Activated naive CD8-positive, alpha-beta T cell (primary cell): ENCODE measurements at regions not wholly inside any gene's neighbourhood (a gene's known extent, or its start where the extent isn't known, plus 50 kb on each side); places are given as distances from the start of the nearest gene placed in this dataset.
"Not testable (repeated sequence)": the region's sequence is repeated elsewhere in the genome, so short reads cannot be mapped to it uniquely, and the experiment has no call there.

Experiments
- H3K27ac Mint-ChIP-seq: one replicate; pipeline ENCODE4 v1.8.0; 2021; ENCODE audit warnings: mixed read lengths
- H3K27me3 Mint-ChIP-seq: one replicate; pipeline ENCODE4 v1.8.0; 2021; ENCODE audit warnings: mixed read lengths
- H3K36me3 Mint-ChIP-seq: one replicate; pipeline ENCODE4 v1.8.0; 2021; ENCODE audit warnings: mixed read lengths
- H3K4me1 Mint-ChIP-seq: one replicate; pipeline ENCODE4 v1.8.0; 2021; ENCODE audit warnings: low read depth, mixed read lengths
- H3K4me3 Mint-ChIP-seq: one replicate; pipeline ENCODE4 v1.8.0; 2021; ENCODE audit warnings: mild to moderate bottlenecking, mixed read lengths
- H3K9me3 Mint-ChIP-seq: one replicate; pipeline ENCODE4 v1.8.0; 2021; ENCODE audit warnings: low read depth, mixed read lengths

DNA sequence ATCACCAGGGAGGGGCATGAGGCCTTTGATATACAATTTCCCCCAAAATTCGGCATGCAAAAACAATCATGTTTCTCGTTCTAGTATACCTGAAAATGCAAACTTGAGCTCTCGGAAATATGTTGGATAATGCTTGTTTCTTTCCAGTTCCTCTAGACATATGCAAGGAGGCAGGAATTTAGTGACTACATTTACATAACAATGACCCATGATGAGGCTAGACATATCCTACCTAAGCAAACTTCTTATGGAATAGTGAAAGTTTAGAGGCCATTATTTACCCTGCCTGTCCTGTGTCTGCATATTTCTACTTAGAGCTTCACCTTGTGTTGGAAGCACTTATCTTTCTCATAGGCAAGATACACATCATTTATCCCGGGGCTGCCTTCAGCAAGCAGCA is 514.6 kb downstream of the KCNJ2 start:
- Mint-ChIP-seq H3K4me1 (no peaks in the 10 kb centered on the region), H3K27ac (no peak overlapping the region), H3K4me3 (no peak overlapping the region), H3K9me3 (no peaks in the 10 kb centered on the region), H3K36me3 (no peaks in the 10 kb centered on the region), H3K27me3 (no peaks in the 10 kb centered on the region)

DNA sequence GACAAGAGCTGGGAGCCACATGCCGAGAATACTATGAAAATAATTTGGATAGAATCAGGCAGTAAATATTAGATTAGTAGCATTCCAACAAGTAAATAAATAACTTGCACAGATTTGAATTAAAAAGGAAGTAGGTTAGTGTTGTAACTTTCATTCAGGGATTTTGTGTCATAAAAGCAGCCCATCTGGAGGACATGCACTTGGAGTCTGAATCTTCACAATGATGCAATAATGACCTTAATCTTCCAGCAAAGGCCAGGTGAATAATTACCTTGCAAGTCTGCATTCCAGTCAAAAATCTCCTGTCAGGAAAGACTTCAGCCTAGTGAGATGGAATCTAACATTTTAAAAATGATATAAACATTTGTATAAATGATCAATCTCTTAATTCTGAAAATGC is 518.1 kb downstream of the KCNJ2 start:
- Mint-ChIP-seq H3K36me3 (no peaks in the 10 kb centered on the region), H3K4me1 (no peaks in the 10 kb centered on the region), H3K9me3 (no peaks in the 10 kb centered on the region), H3K27me3 (no peaks in the 10 kb centered on the region), H3K4me3 (no peak overlapping the region), H3K27ac (no peak overlapping the region)

GRCh38 chr17:70691150-70691549 is 521.8 kb downstream of the KCNJ2 start:
- no peak overlapping the region for H3K4me3 Mint-ChIP-seq
- no peaks in the 10 kb centered on the region for H3K9me3 Mint-ChIP-seq
- H3K27ac Mint-ChIP-seq: no peak overlapping the region
- no peaks in the 10 kb centered on the region for H3K4me1 Mint-ChIP-seq
- H3K27me3 Mint-ChIP-seq: no peaks in the 10 kb centered on the region
- no peaks in the 10 kb centered on the region for H3K36me3 Mint-ChIP-seq

DNA sequence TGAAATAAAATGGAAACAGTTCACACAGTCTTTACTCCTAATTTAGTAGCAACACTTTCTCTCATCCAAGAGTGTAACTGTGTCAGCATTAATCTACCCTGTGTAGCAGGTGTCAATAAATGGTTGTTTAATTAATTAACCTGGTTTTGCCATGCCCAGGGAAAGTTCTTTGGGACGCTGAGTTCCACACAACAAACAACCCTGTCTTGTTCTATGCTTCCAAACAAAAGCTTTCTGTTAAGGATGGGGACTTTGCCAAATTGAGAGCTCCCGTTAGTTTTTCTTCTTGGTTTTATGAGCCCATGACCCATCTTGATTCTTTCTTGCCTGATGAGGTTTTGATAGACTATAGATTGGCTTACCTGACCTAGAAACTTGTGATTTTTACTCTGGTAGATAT is 530.1 kb downstream of the KCNJ2 start:
- no peaks in the 10 kb centered on the region for H3K9me3 Mint-ChIP-seq
- H3K27me3 Mint-ChIP-seq: no peaks in the 10 kb centered on the region
- no peaks in the 10 kb centered on the region for H3K36me3 Mint-ChIP-seq
- H3K27ac Mint-ChIP-seq: no peak overlapping the region
- H3K4me1 Mint-ChIP-seq: no peaks in the 10 kb centered on the region
- H3K4me3 Mint-ChIP-seq: no peak overlapping the region

DNA sequence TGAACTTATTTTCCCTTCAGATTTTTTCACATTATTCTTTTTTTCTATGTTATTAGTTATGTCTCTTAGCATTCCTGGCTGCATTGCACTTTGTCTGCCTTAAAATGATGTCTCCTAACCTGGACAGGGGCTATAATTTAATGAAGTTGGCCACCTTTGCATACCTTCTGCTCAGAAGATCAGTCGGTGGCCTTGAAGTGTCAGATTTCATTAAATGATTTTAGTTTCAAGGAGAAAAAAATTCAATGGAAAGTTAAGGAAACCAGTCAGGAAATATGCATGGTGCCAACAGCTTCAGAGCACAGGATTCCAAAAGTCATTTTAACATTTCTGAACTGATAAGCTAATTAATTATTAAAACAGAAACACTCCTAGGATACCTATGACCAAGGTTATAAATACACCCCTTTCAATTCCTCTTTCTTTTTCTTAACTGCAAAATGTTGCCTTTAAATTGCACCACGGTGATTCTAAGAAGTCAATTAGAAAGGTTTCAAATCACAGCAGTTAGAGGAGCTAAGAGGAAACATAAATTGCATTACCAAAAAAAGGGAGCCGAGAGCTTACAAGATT is 533.4 kb downstream of the KCNJ2 start:
- Mint-ChIP-seq H3K36me3 (no peaks in the 10 kb centered on the region), H3K4me1 (no peaks in the 10 kb centered on the region), H3K27me3 (no peaks in the 10 kb centered on the region), H3K9me3 (peaks cover 3% of the 10 kb centered on the region), H3K4me3 (no peak overlapping the region), H3K27ac (no peak overlapping the region)

DNA sequence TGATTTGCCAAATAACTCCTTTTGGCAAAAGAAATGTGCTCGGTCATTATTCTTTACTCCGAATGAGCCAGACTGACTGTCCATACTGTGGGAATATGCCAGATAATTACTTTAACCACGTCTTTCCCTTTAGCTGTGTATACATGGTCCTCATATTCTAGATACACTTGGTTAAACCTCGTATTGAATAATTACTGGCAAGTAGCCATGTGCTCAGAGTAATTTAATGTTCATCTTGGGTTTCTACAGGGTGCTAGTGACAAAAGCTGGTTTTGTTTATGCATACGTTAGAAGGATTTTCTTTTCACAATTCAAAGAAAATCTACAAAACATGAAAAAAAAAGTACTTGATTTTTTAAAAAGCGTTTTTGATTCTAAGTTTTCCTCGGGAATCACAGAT is 540.3 kb downstream of the KCNJ2 start:
- Mint-ChIP-seq H3K27me3 (no peaks in the 10 kb centered on the region), H3K36me3 (no peaks in the 10 kb centered on the region), H3K4me1 (no peaks in the 10 kb centered on the region), H3K4me3 (no peak overlapping the region), H3K27ac (no peak overlapping the region), H3K9me3 (peaks cover 10% of the 10 kb centered on the region)

DNA sequence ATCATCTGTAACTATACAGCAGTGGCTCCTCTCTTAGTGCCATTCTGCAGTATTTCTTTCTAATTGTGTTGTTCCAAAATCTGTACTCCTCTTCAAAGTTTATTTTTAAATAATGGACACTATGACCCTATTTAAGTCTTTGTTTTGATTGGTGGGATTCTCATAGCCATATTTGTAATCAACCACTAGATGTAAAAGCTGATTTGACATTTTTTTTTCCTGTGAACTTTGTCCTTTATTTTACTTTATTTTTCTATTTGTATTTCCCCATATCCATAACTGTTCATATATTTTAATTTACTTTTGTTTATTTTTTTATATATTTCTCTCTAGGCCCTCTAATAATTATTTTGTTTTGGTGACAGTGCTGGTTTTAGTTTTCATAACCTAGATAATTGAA is 544.4 kb downstream of the KCNJ2 start:
- Mint-ChIP-seq H3K9me3 (peaks cover 5% of the 10 kb centered on the region), H3K36me3 (no peaks in the 10 kb centered on the region), H3K27ac (no peak overlapping the region), H3K4me1 (no peaks in the 10 kb centered on the region), H3K27me3 (no peaks in the 10 kb centered on the region), H3K4me3 (no peak overlapping the region)

- H3K27ac Mint-ChIP-seq: no peak overlapping the region
- H3K27me3 Mint-ChIP-seq: no peaks in the 10 kb centered on the region
- no peaks in the 10 kb centered on the region for H3K9me3 Mint-ChIP-seq
- no peaks in the 10 kb centered on the region for H3K4me1 Mint-ChIP-seq
- no peaks in the 10 kb centered on the region for H3K36me3 Mint-ChIP-seq
- H3K4me3 Mint-ChIP-seq: no peak overlapping the region
Measured at GRCh38 chr17:70716551-70716950, 547.2 kb downstream of the KCNJ2 start.

DNA sequence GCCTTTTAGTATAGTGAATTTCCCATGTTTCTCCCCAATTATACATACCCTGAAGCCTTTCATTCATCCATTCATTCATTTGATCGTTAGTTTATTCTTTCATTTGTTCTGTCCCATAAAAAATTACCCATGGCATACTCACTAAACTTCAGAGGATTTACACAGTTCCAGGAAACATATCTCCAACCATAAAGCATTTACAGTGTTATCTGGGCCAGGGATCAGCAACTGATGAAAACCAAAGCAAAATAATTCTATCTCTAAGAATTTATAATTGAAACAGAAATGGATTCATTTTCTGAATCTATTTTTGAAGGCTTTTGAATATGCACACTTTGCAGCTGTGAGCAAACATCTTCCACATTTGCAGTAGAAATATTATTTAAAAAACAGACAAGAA is 547.7 kb downstream of the KCNJ2 start:
- Mint-ChIP-seq H3K4me3 (no peak overlapping the region), H3K36me3 (no peaks in the 10 kb centered on the region), H3K4me1 (no peaks in the 10 kb centered on the region), H3K27ac (no peak overlapping the region), H3K9me3 (no peaks in the 10 kb centered on the region), H3K27me3 (no peaks in the 10 kb centered on the region)

- H3K27me3 Mint-ChIP-seq: peaks cover 6% of the 10 kb centered on the region
- H3K27ac Mint-ChIP-seq: no peak overlapping the region
- peaks cover 7% of the 10 kb centered on the region for H3K9me3 Mint-ChIP-seq
- H3K36me3 Mint-ChIP-seq: no peaks in the 10 kb centered on the region
- H3K4me3 Mint-ChIP-seq: no peak overlapping the region
- H3K4me1 Mint-ChIP-seq: no peaks in the 10 kb centered on the region
Measured at GRCh38 chr17:70736375-70736957, 567.1 kb downstream of the KCNJ2 start.

DNA sequence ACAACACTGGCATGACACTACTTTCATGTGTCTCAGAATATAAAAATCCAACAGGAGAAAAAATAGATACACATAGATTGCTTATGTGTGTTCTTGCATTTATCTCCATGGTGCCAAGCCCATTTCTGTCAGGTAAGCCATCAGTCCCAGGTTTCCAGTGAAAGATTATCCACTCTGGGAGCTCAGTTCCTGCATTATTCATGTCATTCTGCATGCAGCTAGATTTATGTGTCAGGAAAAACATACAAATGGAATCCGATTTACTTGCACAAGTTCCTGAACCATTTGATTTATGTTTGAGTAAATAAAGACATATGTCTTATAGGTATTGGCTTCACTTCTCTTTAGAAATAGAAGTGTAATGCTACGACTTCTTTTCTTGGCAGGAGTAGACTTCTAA is 569.7 kb downstream of the KCNJ2 start:
- H3K4me3 Mint-ChIP-seq: no peak overlapping the region
- no peaks in the 10 kb centered on the region for H3K36me3 Mint-ChIP-seq
- no peak overlapping the region for H3K27ac Mint-ChIP-seq
- peaks cover 6% of the 10 kb centered on the region for H3K27me3 Mint-ChIP-seq
- no peaks in the 10 kb centered on the region for H3K4me1 Mint-ChIP-seq
- no peaks in the 10 kb centered on the region for H3K9me3 Mint-ChIP-seq

DNA sequence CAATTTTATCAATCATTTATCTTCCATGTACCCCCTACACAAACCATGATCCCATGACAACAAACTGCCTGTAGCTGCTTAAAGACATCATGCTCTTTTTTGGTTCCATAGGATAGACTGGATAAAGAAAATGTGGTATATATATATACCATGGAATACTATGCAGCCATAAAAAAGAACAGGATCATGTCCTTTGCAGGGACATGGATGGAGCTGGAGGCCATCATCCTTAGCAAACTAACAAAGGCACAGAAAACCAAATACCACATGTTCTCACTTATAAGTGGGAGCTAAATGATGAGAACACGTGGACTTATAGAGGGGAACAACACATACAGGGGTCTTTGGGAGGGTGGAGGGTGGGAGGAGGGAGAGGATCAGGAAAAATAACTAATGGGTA is 577.2 kb downstream of the KCNJ2 start:
- H3K9me3 Mint-ChIP-seq, H3K36me3 Mint-ChIP-seq, H3K27ac Mint-ChIP-seq, H3K4me1 Mint-ChIP-seq, H3K4me3 Mint-ChIP-seq, H3K27me3 Mint-ChIP-seq: not testable (repeated sequence)

GRCh38 chr17:70750983-70751382 is 581.7 kb downstream of the KCNJ2 start:
- Mint-ChIP-seq H3K27me3 (no peaks in the 10 kb centered on the region), H3K4me3 (no peak overlapping the region), H3K27ac (no peak overlapping the region), H3K9me3 (no peaks in the 10 kb centered on the region), H3K4me1 (no peaks in the 10 kb centered on the region), H3K36me3 (no peaks in the 10 kb centered on the region)

- not testable (repeated sequence) for H3K27ac Mint-ChIP-seq, H3K4me1 Mint-ChIP-seq, H3K4me3 Mint-ChIP-seq, H3K27me3 Mint-ChIP-seq, H3K9me3 Mint-ChIP-seq, H3K36me3 Mint-ChIP-seq
Measured at GRCh38 chr17:70752461-70752860, 583.1 kb downstream of the KCNJ2 start.

- H3K27ac Mint-ChIP-seq: no peak overlapping the region
- H3K4me1 Mint-ChIP-seq: no peaks in the 10 kb centered on the region
- H3K36me3 Mint-ChIP-seq: no peaks in the 10 kb centered on the region
- H3K27me3 Mint-ChIP-seq: no peaks in the 10 kb centered on the region
- H3K4me3 Mint-ChIP-seq: no peak overlapping the region
- no peaks in the 10 kb centered on the region for H3K9me3 Mint-ChIP-seq
Measured at GRCh38 chr17:70752966-70753467, 583.7 kb downstream of the KCNJ2 start.

GRCh38 chr17:70763018-70763417 is 593.7 kb downstream of the KCNJ2 start:
- no peaks in the 10 kb centered on the region for H3K27me3 Mint-ChIP-seq
- H3K36me3 Mint-ChIP-seq: no peaks in the 10 kb centered on the region
- no peaks in the 10 kb centered on the region for H3K4me1 Mint-ChIP-seq
- peaks cover 3% of the 10 kb centered on the region for H3K9me3 Mint-ChIP-seq
- H3K4me3 Mint-ChIP-seq: no peak overlapping the region
- no peak overlapping the region for H3K27ac Mint-ChIP-seq
